Neural cell (in vitro differentiated cells): ENCODE measurements at regions not wholly inside any gene's neighbourhood (a gene's known extent, or its start where the extent isn't known, plus 50 kb on each side); places are given as distances from the start of the nearest gene placed in this dataset.

Experiments used
- H2AFZ ChIP-seq: fragments of 200-600, 300-800 bp; sonication (generic), shearing (Covaris generic); 2 replicates; pipeline ENCODE4 v1.6.0; 2014; ENCODE audit warnings: low read depth, mild to moderate bottlenecking, antibody characterized with exemption, low read length, moderate library complexity
- H3F3A ChIP-seq: fragments of 200-600 bp; shearing (Covaris generic); 2 replicates; pipeline ENCODE4 v1.6.1; 2016; ENCODE audit warnings: mild to moderate bottlenecking, moderate library complexity, mixed read lengths, antibody characterized with exemption, low read length; ENCODE audit not compliant: insufficient read depth, poor library complexity, severe bottlenecking
- H3K27ac ChIP-seq: fragments of 200-600, 300-800 bp; sonication (generic), shearing (Covaris generic); 2 replicates; pipeline ENCODE4 v1.5.1; 2014; ENCODE audit warnings: mild to moderate bottlenecking, low read length, moderate library complexity
- H3K27me3 ChIP-seq: fragments of 300-800, 200-600 bp; sonication (generic), shearing (Covaris generic); 2 replicates; pipeline ENCODE4 v1.6.0; 2014; ENCODE audit warnings: mild to moderate bottlenecking, low read depth, low read length, moderate library complexity; ENCODE audit not compliant: insufficient read depth
- H3K36me3 ChIP-seq: fragments of 300-800, 200-600 bp; sonication (generic), shearing (Covaris generic); 2 replicates; pipeline ENCODE4 v1.5.1; 2014; ENCODE audit warnings: mild to moderate bottlenecking, antibody characterized with exemption, low read length, moderate library complexity; ENCODE audit not compliant: insufficient read depth
- H3K4me2 ChIP-seq: fragments of 300-800, 200-600 bp; sonication (generic), shearing (Covaris generic); 2 replicates; pipeline ENCODE4 v1.6.0; 2014; ENCODE audit warnings: mild to moderate bottlenecking, low read length
- H3K4me3 ChIP-seq: fragments of 300-800, 200-600 bp; sonication (generic), shearing (Covaris generic); 2 replicates; pipeline ENCODE4 v1.5.1; 2014; ENCODE audit warnings: mild to moderate bottlenecking, low read length, moderate library complexity
- H3K79me2 ChIP-seq: fragments of 200-600 bp; shearing (Covaris generic); replicated peaks from 2 replicates; pipeline ENCODE4 v1.6.0; 2014; ENCODE audit warnings: mild to moderate bottlenecking, low read length, moderate library complexity; ENCODE audit not compliant: insufficient read depth
- H3K9ac ChIP-seq: fragments of 300-800, 200-600 bp; sonication (generic), shearing (Covaris generic); 2 replicates; pipeline ENCODE4 v1.6.1; 2016; ENCODE audit warnings: mild to moderate bottlenecking, low read length, mixed read lengths
- H3K9me2 ChIP-seq: fragments of 200-600 bp; shearing (Covaris generic); 2 replicates; pipeline ENCODE4 v1.6.1; 2016; ENCODE audit warnings: mild to moderate bottlenecking, low read length, mixed read lengths; ENCODE audit not compliant: insufficient read depth
- H3K9me3 ChIP-seq: fragments of 200-600, 300-800 bp; sonication (generic), shearing (Covaris generic); 2 replicates; pipeline ENCODE4 v1.6.1; 2016; ENCODE audit warnings: mild to moderate bottlenecking, mixed run types, low read length, moderate library complexity, mixed read lengths
- H4K20me1 ChIP-seq: fragments of 200-600 bp; shearing (Covaris generic); 2 replicates; pipeline ENCODE4 v1.6.1; 2016; ENCODE audit warnings: mild to moderate bottlenecking, mixed run types; ENCODE audit not compliant: insufficient read depth
- EP300 ChIP-seq: fragments of 450-650 bp; conservative IDR thresholded peaks from 2 replicates; pipeline ENCODE4 v1.6.1; 2014; ENCODE audit warnings: antibody characterized with exemption, mild to moderate bottlenecking, moderate library complexity; ENCODE audit not compliant: poor library complexity, severe bottlenecking
- EZH2 ChIP-seq: fragments of 200-600, 300-800 bp; shearing (Covaris generic), sonication (generic); IDR thresholded peaks from 2 replicates; pipeline ENCODE4 v1.6.1; 2014; ENCODE audit warnings: antibody characterized with exemption, low read length, borderline replicate concordance, mild to moderate bottlenecking; ENCODE audit not compliant: insufficient read depth, poor library complexity, severe bottlenecking
- MXI1 ChIP-seq: fragments of 450-650 bp; conservative IDR thresholded peaks from 2 replicates; pipeline ENCODE4 v1.6.1; 2014; ENCODE audit warnings: antibody characterized with exemption, mild to moderate bottlenecking; ENCODE audit not compliant: poor library complexity, severe bottlenecking
- POLR2AphosphoS5 ChIP-seq: IDR thresholded peaks from 2 replicates; pipeline ENCODE4 v1.6.1; 2012
- RAD21 ChIP-seq: fragments of 450-650 bp; conservative IDR thresholded peaks from 2 replicates; pipeline ENCODE4 v1.6.1; 2014; ENCODE audit warnings: antibody characterized with exemption, mild to moderate bottlenecking, moderate library complexity
- SMC3 ChIP-seq: fragments of 450-650 bp; conservative IDR thresholded peaks from 2 replicates; pipeline ENCODE4 v1.6.1; 2014; ENCODE audit warnings: antibody characterized with exemption, mild to moderate bottlenecking, moderate library complexity; ENCODE audit not compliant: poor library complexity
- TAF1 ChIP-seq: IDR thresholded peaks from 2 replicates; pipeline ENCODE4 v1.6.1; 2012; ENCODE audit warnings: low read depth
- TF ChIP-seq, protein P1 (sequence below): IDR thresholded peaks from 2 replicates; pipeline ENCODE4 v1.6.1; 2012; ENCODE audit warnings: borderline replicate concordance
- TF ChIP-seq, protein P2 (sequence below): fragments of 450-650 bp; IDR thresholded peaks from 2 replicates; pipeline ENCODE4 v1.5.1; 2014; ENCODE audit warnings: antibody characterized with exemption, mild to moderate bottlenecking, moderate library complexity; ENCODE audit not compliant: poor library complexity, severe bottlenecking

DNA sequence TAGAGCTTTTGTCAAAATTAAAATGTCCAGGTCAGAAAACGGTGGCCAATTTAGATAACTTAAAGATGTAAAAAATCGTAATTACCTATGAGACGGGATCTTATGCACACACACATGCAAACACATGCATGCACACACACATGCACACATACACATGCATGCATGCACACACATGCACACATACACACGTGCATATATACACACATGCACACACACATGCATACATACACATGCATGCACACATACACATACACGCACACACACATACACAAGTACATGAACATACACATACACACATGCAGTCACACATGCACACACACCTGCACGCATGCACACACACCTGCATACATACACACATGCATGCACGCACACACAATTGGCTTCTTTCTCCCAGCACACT is 362.0 kb downstream of the IRX1 start:
- H3K4me2 ChIP-seq, result no peak overlapping the region
- H3K27ac ChIP-seq, result no peak overlapping the region
- no peaks in the 10 kb centered on the region for H3K36me3 ChIP-seq
- H3K4me3 ChIP-seq, result no peak overlapping the region
- no peak for TF ChIP-seq EZH2
- TF ChIP-seq EP300, result no peak
- TF ChIP-seq, protein P1, sequence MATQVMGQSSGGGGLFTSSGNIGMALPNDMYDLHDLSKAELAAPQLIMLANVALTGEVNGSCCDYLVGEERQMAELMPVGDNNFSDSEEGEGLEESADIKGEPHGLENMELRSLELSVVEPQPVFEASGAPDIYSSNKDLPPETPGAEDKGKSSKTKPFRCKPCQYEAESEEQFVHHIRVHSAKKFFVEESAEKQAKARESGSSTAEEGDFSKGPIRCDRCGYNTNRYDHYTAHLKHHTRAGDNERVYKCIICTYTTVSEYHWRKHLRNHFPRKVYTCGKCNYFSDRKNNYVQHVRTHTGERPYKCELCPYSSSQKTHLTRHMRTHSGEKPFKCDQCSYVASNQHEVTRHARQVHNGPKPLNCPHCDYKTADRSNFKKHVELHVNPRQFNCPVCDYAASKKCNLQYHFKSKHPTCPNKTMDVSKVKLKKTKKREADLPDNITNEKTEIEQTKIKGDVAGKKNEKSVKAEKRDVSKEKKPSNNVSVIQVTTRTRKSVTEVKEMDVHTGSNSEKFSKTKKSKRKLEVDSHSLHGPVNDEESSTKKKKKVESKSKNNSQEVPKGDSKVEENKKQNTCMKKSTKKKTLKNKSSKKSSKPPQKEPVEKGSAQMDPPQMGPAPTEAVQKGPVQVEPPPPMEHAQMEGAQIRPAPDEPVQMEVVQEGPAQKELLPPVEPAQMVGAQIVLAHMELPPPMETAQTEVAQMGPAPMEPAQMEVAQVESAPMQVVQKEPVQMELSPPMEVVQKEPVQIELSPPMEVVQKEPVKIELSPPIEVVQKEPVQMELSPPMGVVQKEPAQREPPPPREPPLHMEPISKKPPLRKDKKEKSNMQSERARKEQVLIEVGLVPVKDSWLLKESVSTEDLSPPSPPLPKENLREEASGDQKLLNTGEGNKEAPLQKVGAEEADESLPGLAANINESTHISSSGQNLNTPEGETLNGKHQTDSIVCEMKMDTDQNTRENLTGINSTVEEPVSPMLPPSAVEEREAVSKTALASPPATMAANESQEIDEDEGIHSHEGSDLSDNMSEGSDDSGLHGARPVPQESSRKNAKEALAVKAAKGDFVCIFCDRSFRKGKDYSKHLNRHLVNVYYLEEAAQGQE, result no peak
- TF ChIP-seq TAF1, result no peak
- TF ChIP-seq POLR2AphosphoS5, result no peak
- TF ChIP-seq MXI1, result no peak
- TF ChIP-seq SMC3, result no peak
- TF ChIP-seq, protein P2, sequence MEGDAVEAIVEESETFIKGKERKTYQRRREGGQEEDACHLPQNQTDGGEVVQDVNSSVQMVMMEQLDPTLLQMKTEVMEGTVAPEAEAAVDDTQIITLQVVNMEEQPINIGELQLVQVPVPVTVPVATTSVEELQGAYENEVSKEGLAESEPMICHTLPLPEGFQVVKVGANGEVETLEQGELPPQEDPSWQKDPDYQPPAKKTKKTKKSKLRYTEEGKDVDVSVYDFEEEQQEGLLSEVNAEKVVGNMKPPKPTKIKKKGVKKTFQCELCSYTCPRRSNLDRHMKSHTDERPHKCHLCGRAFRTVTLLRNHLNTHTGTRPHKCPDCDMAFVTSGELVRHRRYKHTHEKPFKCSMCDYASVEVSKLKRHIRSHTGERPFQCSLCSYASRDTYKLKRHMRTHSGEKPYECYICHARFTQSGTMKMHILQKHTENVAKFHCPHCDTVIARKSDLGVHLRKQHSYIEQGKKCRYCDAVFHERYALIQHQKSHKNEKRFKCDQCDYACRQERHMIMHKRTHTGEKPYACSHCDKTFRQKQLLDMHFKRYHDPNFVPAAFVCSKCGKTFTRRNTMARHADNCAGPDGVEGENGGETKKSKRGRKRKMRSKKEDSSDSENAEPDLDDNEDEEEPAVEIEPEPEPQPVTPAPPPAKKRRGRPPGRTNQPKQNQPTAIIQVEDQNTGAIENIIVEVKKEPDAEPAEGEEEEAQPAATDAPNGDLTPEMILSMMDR, result no peak
- H3K79me2 ChIP-seq, result no peaks in the 10 kb centered on the region
- no peaks in the 10 kb centered on the region for H4K20me1 ChIP-seq
- no peak overlapping the region for H3K9ac ChIP-seq
- H3K9me2 ChIP-seq, result no peaks in the 10 kb centered on the region
- no peaks in the 10 kb centered on the region for H3F3A ChIP-seq
- H3K27me3 ChIP-seq, result no peaks in the 10 kb centered on the region
- H2AFZ ChIP-seq, result no peak overlapping the region
- H3K9me3 ChIP-seq, result no peaks in the 10 kb centered on the region

DNA sequence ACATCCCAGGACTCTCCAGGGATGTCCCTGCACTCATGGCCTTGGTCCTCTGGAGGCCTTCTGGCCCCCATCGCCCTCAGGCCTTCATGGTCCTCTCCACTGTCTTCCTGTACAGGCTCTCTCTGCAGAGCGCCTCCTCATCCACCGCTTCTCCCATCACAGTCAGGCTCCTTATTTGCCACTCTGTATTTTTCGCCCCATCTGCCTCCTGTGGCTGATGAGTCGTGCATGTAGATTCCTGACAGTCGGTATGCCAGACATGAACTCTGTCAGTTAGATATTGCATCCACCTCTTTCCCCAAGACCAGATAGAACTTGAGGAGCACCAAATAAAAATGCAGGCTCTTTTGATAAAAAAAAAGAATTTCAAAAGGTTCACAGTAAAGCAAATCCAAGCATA is 362.8 kb downstream of the IRX1 start:
- Histone ChIP-seq H3K27ac (no peak overlapping the region), H4K20me1 (no peaks in the 10 kb centered on the region), H3K36me3 (no peaks in the 10 kb centered on the region), H3K9me2 (no peaks in the 10 kb centered on the region), H3K9ac (no peak overlapping the region), H2AFZ (no peak overlapping the region), H3K4me3 (no peak overlapping the region), H3K79me2 (no peaks in the 10 kb centered on the region), H3F3A (no peaks in the 10 kb centered on the region), H3K27me3 (no peaks in the 10 kb centered on the region), H3K4me2 (no peak overlapping the region), H3K9me3 (no peaks in the 10 kb centered on the region)
- TF ChIP-seq SMC3 (no peak), EZH2 (no peak), EP300 (no peak), MXI1 (no peak), POLR2AphosphoS5 (no peak), RAD21 (no peak)
- TF ChIP-seq, protein P2, result no peak
- TF ChIP-seq, protein P1, result no peak
